Pancreas (tissue), 10 donors: ENCODE measurements at regions not wholly inside any gene's neighbourhood (a gene's known extent, or its start where the extent isn't known, plus 50 kb on each side); places are given as distances from the start of the nearest gene placed in this dataset.

Source experiments
- ATAC-seq, 4 donors: fragments of 200-7000 bp; cut with Tn5 transposase; one replicate each; pipeline versions ENCODE4 v1.8.0 to v1.9.1; 2020; ENCODE audit warnings: mild to moderate bottlenecking in 4 of 4, moderate library complexity in 4 of 4
- DNase-seq, 6 donors: peaks; one replicate each; pipeline ENCODE4 v3.0.0-alpha.2; 2020
- FAIRE-seq: peaks from 2 replicates; lab custom pipeline; 2012; peaks lifted over from hg19 to GRCh38; lab: Jason Lieb, UNC
- H3K27ac ChIP-seq, 4 donors: fragments of 200-600 bp; sonication (generic); 1 replicate in 3 of 4; 2 replicates in 1 of 4; pipeline versions ENCODE4 v1.5.0 to v1.8.0; 2020
- H3K27me3 ChIP-seq, 4 donors: fragments of 200-600 bp; one replicate each; pipeline ENCODE4 v1.8.0; 2021
- H3K36me3 ChIP-seq, 3 donors: fragments of 200-600 bp; sonication (generic) in 1 of 3; one replicate each; pipeline versions ENCODE4 v1.5.0 to v1.8.0; 2020 to 2021
- H3K4me1 ChIP-seq, 3 donors: fragments of 200-600 bp; one replicate each; pipeline ENCODE4 v1.8.0; 2021
- H3K4me3 ChIP-seq, 4 donors: fragments of 200-600 bp; sonication (generic) in 2 of 4; one replicate each; pipeline versions ENCODE4 v1.5.0 to v1.8.0; 2020 to 2021
- H3K9me3 ChIP-seq, 4 donors: fragments of 200-600 bp; one replicate each; pipeline ENCODE4 v1.8.0; 2021
- WGBS, 2 donors: extraction: QIAGEN DNeasy Blood & Tissue Kit; methylation state at CpG; one replicate each; pipeline ENCODE4 v1.1.7; 2013; 5-methylcytosine and 5-hydroxymethylcytosine counted together
- intact Hi-C, 3 donors: fragments of 100-400 bp; cut with DNase I; formaldehyde crosslinking; loops; one replicate each; pipeline versions ENCODE4 v1.11.1 to v1.14.2; 2022
- TF ChIP-seq, protein P1 (sequence below), 4 donors: fragments of 200-600 bp; sonication (generic) in 3 of 4; IDR thresholded peaks; one replicate each; pipeline versions ENCODE4 v1.5.0 to v1.8.0; 2021; ENCODE audit warnings: antibody characterized with exemption in 4 of 4
- donor health status: healthy with polysubstance abuse.
- donor health status: DM: no; HTN: no; CAD: no; lungs with moderate emphysema.
- donor health status: DM: no; HTN: no; CAD: no.
- donor health status: control.
- donor health status: control.
- donor health status: Bipolar disorder and iron deficiency.
- donor health status: DM: yes; HTN: yes; CAD: no.
- donor health status: DM: no; HTN: no; CAD: no.
- donor health status: DM: no; HTN: no; CAD: no.
- donor health status: DM: yes; HTN: yes; CAD: no.

GRCh38 chr1:58886611-58887010 is 102.8 kb upstream of the JUN start:
- Histone ChIP-seq H3K36me3 (no peaks in the 10 kb centered on the region), H3K27me3 (no peaks in the 10 kb centered on the region), H3K4me1 (peaks cover 39 to 51% (median 39%) of the 10 kb centered on the region in 3 donors), H3K4me3 (no peak overlapping the region), H3K27ac (peak overlapping the region in 3 of 4 donors; percentile 58 to 83 (median 76)), H3K9me3 (no peaks in the 10 kb centered on the region)
- intact Hi-C loops: loop anchor here in 1 of 3 donors (10.0 kb wide), 1 partner anchor 102 kb away; the partner anchor contains the start of gene JUN
- 71% methylated on average over 4 of the region's 4 CpGs for WGBS, 2 donors
- FAIRE-seq (no peak), DNase-seq (no peak), ATAC-seq (no peak)
- TF ChIP-seq, protein P1, sequence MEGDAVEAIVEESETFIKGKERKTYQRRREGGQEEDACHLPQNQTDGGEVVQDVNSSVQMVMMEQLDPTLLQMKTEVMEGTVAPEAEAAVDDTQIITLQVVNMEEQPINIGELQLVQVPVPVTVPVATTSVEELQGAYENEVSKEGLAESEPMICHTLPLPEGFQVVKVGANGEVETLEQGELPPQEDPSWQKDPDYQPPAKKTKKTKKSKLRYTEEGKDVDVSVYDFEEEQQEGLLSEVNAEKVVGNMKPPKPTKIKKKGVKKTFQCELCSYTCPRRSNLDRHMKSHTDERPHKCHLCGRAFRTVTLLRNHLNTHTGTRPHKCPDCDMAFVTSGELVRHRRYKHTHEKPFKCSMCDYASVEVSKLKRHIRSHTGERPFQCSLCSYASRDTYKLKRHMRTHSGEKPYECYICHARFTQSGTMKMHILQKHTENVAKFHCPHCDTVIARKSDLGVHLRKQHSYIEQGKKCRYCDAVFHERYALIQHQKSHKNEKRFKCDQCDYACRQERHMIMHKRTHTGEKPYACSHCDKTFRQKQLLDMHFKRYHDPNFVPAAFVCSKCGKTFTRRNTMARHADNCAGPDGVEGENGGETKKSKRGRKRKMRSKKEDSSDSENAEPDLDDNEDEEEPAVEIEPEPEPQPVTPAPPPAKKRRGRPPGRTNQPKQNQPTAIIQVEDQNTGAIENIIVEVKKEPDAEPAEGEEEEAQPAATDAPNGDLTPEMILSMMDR (IDR thresholded peaks at IDR 0.05): no peak

DNA sequence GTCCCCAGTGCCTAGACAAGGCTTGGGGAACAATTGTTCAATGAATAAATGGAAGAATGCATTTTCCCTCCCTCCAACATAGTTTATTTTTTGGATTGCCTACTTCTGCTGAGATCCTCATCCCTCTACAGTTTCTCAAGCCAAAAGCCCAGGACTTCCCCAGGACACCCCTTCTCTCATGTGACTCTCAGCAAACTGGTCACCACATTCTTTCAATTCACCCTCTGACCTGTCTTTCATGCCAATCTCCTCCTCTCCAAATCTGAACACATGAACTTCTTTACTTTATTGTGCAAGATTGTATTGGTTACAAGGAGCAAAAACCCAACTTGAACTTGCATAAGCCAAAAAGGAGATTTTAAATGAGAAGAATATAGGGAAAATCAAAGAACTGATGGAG is 103.2 kb upstream of the JUN start:
- Histone ChIP-seq H3K27me3 (no peaks in the 10 kb centered on the region), H3K36me3 (no peaks in the 10 kb centered on the region), H3K4me1 (peaks cover 36 to 46% (median 39%) of the 10 kb centered on the region in 3 donors), H3K4me3 (no peak overlapping the region), H3K9me3 (no peaks in the 10 kb centered on the region), H3K27ac (no peak overlapping the region)
- TF ChIP-seq, protein P1 (IDR thresholded peaks at IDR 0.05): no peak
- DNase-seq: no peak
- FAIRE-seq: no peak
- no peak for ATAC-seq
- intact Hi-C loops: loop anchor here in 1 of 3 donors (10.0 kb wide), 1 partner anchor 102 kb away; the partner anchor contains the start of gene JUN

GRCh38 chr1:58888833-58889232 is 105.0 kb upstream of the JUN start:
- TF ChIP-seq, protein P1 (IDR thresholded peaks at IDR 0.05): no peak
- peaks cover 29 to 31% (median 30%) of the 10 kb centered on the region in 3 donors for H3K4me1 ChIP-seq
- 92 to 96% methylated on average over 5 of the region's 5 CpGs for WGBS, 2 donors
- H3K9me3 ChIP-seq: no peaks in the 10 kb centered on the region
- no peak overlapping the region for H3K4me3 ChIP-seq
- no peak for FAIRE-seq
- no peaks in the 10 kb centered on the region for H3K27me3 ChIP-seq
- no peaks in the 10 kb centered on the region for H3K36me3 ChIP-seq
- no peak for DNase-seq
- no peak for ATAC-seq
- intact Hi-C loops: loop anchor here in 1 of 3 donors (10.0 kb wide), 1 partner anchor 104 kb away; the partner anchor contains the start of gene JUN
- no peak overlapping the region for H3K27ac ChIP-seq

- Histone ChIP-seq H3K4me1 (peaks cover 22 to 31% (median 23%) of the 10 kb centered on the region in 3 donors), H3K27ac (no peak overlapping the region), H3K27me3 (no peaks in the 10 kb centered on the region), H3K9me3 (no peaks in the 10 kb centered on the region), H3K4me3 (no peak overlapping the region), H3K36me3 (no peaks in the 10 kb centered on the region)
- FAIRE-seq: no peak
- DNase-seq: no peak
- 94 to 100% methylated on average over 3 of the region's 3 CpGs for WGBS, 2 donors
- ATAC-seq: no peak
- intact Hi-C loops: loop anchor here in 2 of 3 donors (10.0 kb wide), 2 partner anchors 105 to 175 kb away; partner anchors contain the start of gene JUN (in 1 of the 2)
- TF ChIP-seq, protein P1 (IDR thresholded peaks at IDR 0.05): no peak
Observed at GRCh38 chr1:58890113-58890512, 106.3 kb upstream of the JUN start.

GRCh38 chr1:58890609-58891008 is 106.8 kb upstream of the JUN start:
- no peaks in the 10 kb centered on the region for H3K9me3 ChIP-seq
- TF ChIP-seq, protein P1 (IDR thresholded peaks at IDR 0.05): no peak
- intact Hi-C loops: loop anchor here in 2 of 3 donors (10.0 kb wide), 2 partner anchors 106 to 174 kb away; partner anchors contain the start of gene JUN (in 1 of the 2)
- H3K27me3 ChIP-seq: no peaks in the 10 kb centered on the region
- no peak for ATAC-seq
- H3K4me1 ChIP-seq: peaks cover 20 to 31% (median 25%) of the 10 kb centered on the region in 3 donors
- H3K4me3 ChIP-seq: no peak overlapping the region
- DNase-seq: no peak
- no peaks in the 10 kb centered on the region for H3K36me3 ChIP-seq
- H3K27ac ChIP-seq: no peak overlapping the region
- WGBS, 2 donors: 49 to 53% methylated on average over 3 of the region's 3 CpGs
- no peak for FAIRE-seq
